CD14-positive monocyte (primary cell): ENCODE measurements at regions not wholly inside any gene's neighbourhood (a gene's known extent, or its start where the extent isn't known, plus 50 kb on each side); places are given as distances from the start of the nearest gene placed in this dataset.

Experiments used
- DNase-seq, 3 donors: peaks; one replicate each; pipeline ENCODE4 v3.0.0-alpha.2; 2011 to 2022
- H2AFZ ChIP-seq: 2 replicates; pipeline ENCODE4 v1.6.0; 2012; ENCODE audit warnings: mild to moderate bottlenecking, low read depth, low read length, inconsistent platforms; ENCODE audit not compliant: insufficient read depth, poor library complexity, severe bottlenecking
- H3K27ac ChIP-seq, 2 donors: 1 replicate in 1 of 2; 2 replicates in 1 of 2; pipeline ENCODE4 v1.5.1; 2012 to 2013; ENCODE audit warnings: low read length in 2 of 2, control low read depth in 1 of 2, inconsistent platforms in 1 of 2, low read depth in 1 of 2, mild to moderate bottlenecking in 1 of 2
- H3K27me3 ChIP-seq, 2 donors: one replicate each; pipeline versions ENCODE4 v1.6.0 to v1.6.1; 2011 to 2013; ENCODE audit warnings: low read length in 2 of 2; ENCODE audit not compliant: control insufficient read depth in 2 of 2, insufficient read depth in 2 of 2
- H3K36me3 ChIP-seq, 2 donors: replicated peaks in 1 of 2; 1 replicate in 1 of 2; 2 replicates in 1 of 2; pipeline versions ENCODE4 v1.5.1 to v1.6.1; 2012 to 2013; ENCODE audit warnings: low read length in 2 of 2, control low read depth in 1 of 2, inconsistent platforms in 1 of 2, mild to moderate bottlenecking in 1 of 2; ENCODE audit not compliant: insufficient read depth in 2 of 2, control insufficient read depth in 1 of 2
- H3K4me1 ChIP-seq, 2 donors: 1 replicate in 1 of 2; 2 replicates in 1 of 2; pipeline versions ENCODE4 v1.5.1 to v1.6.1; 2012 to 2013; ENCODE audit warnings: low read length in 2 of 2, control low read depth in 1 of 2, inconsistent platforms in 1 of 2, mild to moderate bottlenecking in 1 of 2, moderate library complexity in 1 of 2; ENCODE audit not compliant: insufficient read depth in 2 of 2, control insufficient read depth in 1 of 2
- H3K4me2 ChIP-seq: replicated peaks from 2 replicates; pipeline ENCODE3; 2012; ENCODE audit warnings: low read length, moderate library complexity, mild to moderate bottlenecking; ENCODE audit not compliant: poor library complexity, severe bottlenecking; ENCODE audit errors: extremely low read depth
- H3K4me3 ChIP-seq, 3 experiments: fragments of 200-600 bp in 1 of 3; sonication (generic) in 1 of 3; replicated peaks in 1 of 3; 1 replicate in 2 of 3; 2 replicates in 1 of 3; pipeline ENCODE4 v1.5.1; 2011 to 2013; ENCODE audit warnings: low read length in 3 of 3, mild to moderate bottlenecking in 3 of 3, control low read depth in 2 of 3, low read depth in 2 of 3, inconsistent platforms in 1 of 3, moderate library complexity in 1 of 3
- H3K79me2 ChIP-seq: 2 replicates; pipeline ENCODE4 v1.6.0; 2012; ENCODE audit warnings: mild to moderate bottlenecking, control low read depth, inconsistent platforms, low read length, moderate library complexity; ENCODE audit not compliant: insufficient read depth
- H3K9ac ChIP-seq: 2 replicates; pipeline ENCODE4 v1.6.0; 2017; ENCODE audit warnings: low read length, mild to moderate bottlenecking; ENCODE audit not compliant: insufficient read depth, poor library complexity, severe bottlenecking
- H3K9me3 ChIP-seq, 2 donors: replicated peaks in 1 of 2; 1 replicate in 1 of 2; 2 replicates in 1 of 2; pipeline versions ENCODE4 v1.5.1 to v1.6.1; 2012 to 2013; ENCODE audit warnings: low read length in 2 of 2, control low read depth in 1 of 2; ENCODE audit not compliant: control insufficient read depth in 1 of 2, insufficient read depth in 1 of 2
- H4K20me1 ChIP-seq: 2 replicates; pipeline ENCODE4 v1.6.0; 2012; ENCODE audit warnings: mild to moderate bottlenecking, low read length, control low read depth, moderate library complexity; ENCODE audit not compliant: insufficient read depth
- H3K27ac Mint-ChIP-seq, 7 donors: one replicate each; pipeline ENCODE4 v1.8.0; 2020; ENCODE audit warnings: mild to moderate bottlenecking in 7 of 7, mixed read lengths in 7 of 7, moderate library complexity in 6 of 7, inconsistent platforms in 2 of 7
- H3K27me3 Mint-ChIP-seq, 3 donors: one replicate each; pipeline ENCODE4 v1.8.0; 2021 to 2022; ENCODE audit warnings: low read depth in 3 of 3, mild to moderate bottlenecking in 3 of 3, mixed read lengths in 3 of 3, moderate library complexity in 3 of 3, inconsistent platforms in 1 of 3
- H3K36me3 Mint-ChIP-seq, 2 donors: one replicate each; pipeline ENCODE4 v1.8.0; 2020; ENCODE audit warnings: mixed read lengths in 2 of 2, inconsistent platforms in 1 of 2, mild to moderate bottlenecking in 1 of 2
- H3K4me1 Mint-ChIP-seq: one replicate; pipeline ENCODE4 v1.8.0; 2020; ENCODE audit warnings: mild to moderate bottlenecking, mixed read lengths
- H3K4me3 Mint-ChIP-seq, 2 donors: one replicate each; pipeline ENCODE4 v1.8.0; 2020; ENCODE audit warnings: mild to moderate bottlenecking in 2 of 2, mixed read lengths in 2 of 2, moderate library complexity in 1 of 2
- H3K9me3 Mint-ChIP-seq, 7 donors: one replicate each; pipeline ENCODE4 v1.8.0; 2020 to 2022; ENCODE audit warnings: mixed read lengths in 7 of 7, mild to moderate bottlenecking in 6 of 7, moderate library complexity in 6 of 7, inconsistent platforms in 2 of 7
- WGBS: methylation state at CpG from one replicate; pipeline ENCODE4 v1.1.5; 2013; ENCODE audit warnings: missing lambda C conversion rate; ENCODE audit not compliant: insufficient coverage; 5-methylcytosine and 5-hydroxymethylcytosine counted together
- intact Hi-C, 2 donors: fragments of 100-400 bp; cut with micrococcal nuclease; formaldehyde crosslinking; loops; one replicate each; pipeline versions ENCODE4 v1.15.0 to v1.15.1; 2023
- TF ChIP-seq, protein P1 (sequence below): fragments of 200-600 bp; IDR thresholded peaks from one replicate; pipeline ENCODE4 v1.8.0; 2022; ENCODE audit warnings: antibody characterized with exemption, mild to moderate bottlenecking

DNA sequence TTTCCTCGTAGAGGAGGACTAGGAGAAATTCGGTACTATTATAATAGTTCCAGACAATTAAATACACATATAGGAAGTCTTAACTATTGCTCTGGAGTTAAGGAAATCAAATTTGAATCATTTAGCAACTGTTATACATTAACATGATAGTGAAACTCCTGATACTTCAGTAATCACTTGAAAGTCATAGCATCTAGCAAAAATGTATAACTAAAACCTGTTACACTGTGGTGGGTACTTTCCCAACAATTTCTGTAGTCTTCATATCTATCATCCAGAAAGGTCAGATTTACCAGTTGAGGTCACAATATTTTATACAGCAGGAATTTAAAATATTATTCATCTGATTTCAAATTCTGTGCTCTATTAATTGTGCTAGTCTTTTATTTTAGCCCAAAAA lies 669.6 kb upstream of the PCDH10 start:
- H3K9ac ChIP-seq = no peak overlapping the region
- peaks cover 0 to 5% of the 10 kb centered on the region in 2 donors for H3K9me3 ChIP-seq
- no peak overlapping the region for H3K4me2 ChIP-seq
- no peaks in the 10 kb centered on the region for H3K27me3 ChIP-seq
- H3K9me3 Mint-ChIP-seq = peaks cover 0 to 10% (median 2%) of the 10 kb centered on the region in 7 donors
- no peaks in the 10 kb centered on the region for H3K4me1 ChIP-seq
- no peaks in the 10 kb centered on the region for H3K36me3 Mint-ChIP-seq
- TF ChIP-seq, protein P1, sequence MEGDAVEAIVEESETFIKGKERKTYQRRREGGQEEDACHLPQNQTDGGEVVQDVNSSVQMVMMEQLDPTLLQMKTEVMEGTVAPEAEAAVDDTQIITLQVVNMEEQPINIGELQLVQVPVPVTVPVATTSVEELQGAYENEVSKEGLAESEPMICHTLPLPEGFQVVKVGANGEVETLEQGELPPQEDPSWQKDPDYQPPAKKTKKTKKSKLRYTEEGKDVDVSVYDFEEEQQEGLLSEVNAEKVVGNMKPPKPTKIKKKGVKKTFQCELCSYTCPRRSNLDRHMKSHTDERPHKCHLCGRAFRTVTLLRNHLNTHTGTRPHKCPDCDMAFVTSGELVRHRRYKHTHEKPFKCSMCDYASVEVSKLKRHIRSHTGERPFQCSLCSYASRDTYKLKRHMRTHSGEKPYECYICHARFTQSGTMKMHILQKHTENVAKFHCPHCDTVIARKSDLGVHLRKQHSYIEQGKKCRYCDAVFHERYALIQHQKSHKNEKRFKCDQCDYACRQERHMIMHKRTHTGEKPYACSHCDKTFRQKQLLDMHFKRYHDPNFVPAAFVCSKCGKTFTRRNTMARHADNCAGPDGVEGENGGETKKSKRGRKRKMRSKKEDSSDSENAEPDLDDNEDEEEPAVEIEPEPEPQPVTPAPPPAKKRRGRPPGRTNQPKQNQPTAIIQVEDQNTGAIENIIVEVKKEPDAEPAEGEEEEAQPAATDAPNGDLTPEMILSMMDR = no peak
- no peaks in the 10 kb centered on the region for H3K36me3 ChIP-seq
- no peak overlapping the region for H3K4me3 ChIP-seq
- DNase-seq = no peak
- H3K27ac ChIP-seq = no peak overlapping the region
- intact Hi-C loops = no loop called here
- H3K79me2 ChIP-seq = no peaks in the 10 kb centered on the region
- no peaks in the 10 kb centered on the region for H4K20me1 ChIP-seq
- H3K4me1 Mint-ChIP-seq = no peaks in the 10 kb centered on the region
- no peaks in the 10 kb centered on the region for H3K27me3 Mint-ChIP-seq
- no peak overlapping the region for H2AFZ ChIP-seq
- WGBS = no CpG with 5 or more reads among the region's 2 CpGs
- no peak overlapping the region for H3K27ac Mint-ChIP-seq
- no peak overlapping the region for H3K4me3 Mint-ChIP-seq

DNA sequence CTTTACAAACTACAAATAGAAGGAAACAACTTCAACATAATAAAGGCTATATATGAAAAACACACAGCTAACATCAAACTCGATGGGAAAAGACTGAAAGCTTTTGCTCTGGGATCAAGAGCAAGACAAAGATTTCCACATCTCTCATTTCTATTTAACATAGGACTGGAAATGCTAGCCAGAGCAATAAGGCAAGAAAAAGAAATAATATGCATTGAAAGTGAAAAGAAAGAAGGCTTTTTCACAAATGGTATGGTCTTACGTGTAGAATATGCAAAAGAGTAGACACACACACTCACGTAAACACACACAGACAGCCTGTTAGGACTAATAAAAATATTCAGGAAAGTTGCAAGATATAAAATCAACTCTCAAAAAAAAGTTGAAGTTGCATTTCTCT lies 660.5 kb upstream of the PCDH10 start:
- Histone ChIP-seq H3K4me2 (no peak overlapping the region), H4K20me1 (no peaks in the 10 kb centered on the region), H3K27ac (no peak overlapping the region), H3K36me3 (no peaks in the 10 kb centered on the region), H3K79me2 (no peaks in the 10 kb centered on the region), H2AFZ (no peak overlapping the region), H3K4me3 (no peak overlapping the region), H3K27me3 (no peaks in the 10 kb centered on the region), H3K9ac (no peak overlapping the region), H3K4me1 (no peaks in the 10 kb centered on the region), H3K9me3 (peaks cover 3 to 5% of the 10 kb centered on the region in 2 donors)
- Mint-ChIP-seq H3K4me3 (no peak overlapping the region), H3K27me3 (no peaks in the 10 kb centered on the region), H3K9me3 (peaks cover 0 to 8% (median 2%) of the 10 kb centered on the region in 7 donors), H3K36me3 (no peaks in the 10 kb centered on the region), H3K27ac (no peak overlapping the region), H3K4me1 (no peaks in the 10 kb centered on the region)
- no CpG with 5 or more reads among the region's 3 CpGs for WGBS
- TF ChIP-seq, protein P1 = no peak
- intact Hi-C loops = no loop called here
- no peak for DNase-seq
